Hepatic stellate cell (primary cell): ENCODE measurements at regions not wholly inside any gene's neighbourhood (a gene's known extent, or its start where the extent isn't known, plus 50 kb on each side); places are given as distances from the start of the nearest gene placed in this dataset.

Experiments used
- DNase-seq: peaks from one replicate; pipeline ENCODE4 v3.0.0; 2011; ENCODE audit warnings: low spot score

DNA sequence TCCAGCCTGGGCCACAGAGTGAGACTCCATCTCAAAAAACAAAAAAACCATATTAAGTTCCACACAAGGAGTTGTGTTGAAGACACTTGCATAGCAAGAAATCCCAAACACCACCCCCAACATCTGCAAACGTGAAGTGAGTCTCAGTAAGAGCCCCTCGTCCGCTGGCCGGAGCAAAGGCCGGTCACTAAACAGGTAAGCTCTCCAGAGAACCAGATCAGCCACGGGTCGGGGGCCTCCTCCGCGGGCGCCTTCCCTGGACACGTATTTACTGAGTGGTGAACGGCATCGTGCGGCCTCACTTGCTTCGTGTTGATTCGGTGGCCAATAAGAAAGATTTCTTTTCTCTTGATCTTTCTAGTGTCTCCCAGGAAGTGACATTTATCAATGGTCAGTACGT, 93.6 kb downstream of the MRPL36 start:
- no peak for DNase-seq

DNA sequence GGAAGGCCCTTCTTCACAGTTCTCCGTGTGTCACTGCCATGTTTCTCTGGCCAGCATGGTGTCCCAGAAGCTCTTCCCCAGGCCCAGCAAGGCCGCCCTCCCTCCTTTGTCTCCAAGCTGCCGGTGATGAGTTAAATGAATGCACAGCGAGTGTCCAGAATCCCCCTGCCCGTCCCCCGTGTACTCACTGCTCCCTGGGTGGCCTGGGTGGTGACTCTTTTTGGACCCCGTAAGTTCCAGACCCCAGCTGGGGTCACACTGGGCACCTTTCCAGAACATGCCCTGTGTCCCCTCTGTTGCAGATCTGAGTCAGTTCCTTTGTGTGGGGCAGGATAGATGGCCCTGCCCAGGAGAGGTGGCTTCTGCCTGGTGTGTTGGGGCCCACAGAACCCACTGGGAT, 95.0 kb downstream of the MRPL36 start:
- no peak for DNase-seq

DNA sequence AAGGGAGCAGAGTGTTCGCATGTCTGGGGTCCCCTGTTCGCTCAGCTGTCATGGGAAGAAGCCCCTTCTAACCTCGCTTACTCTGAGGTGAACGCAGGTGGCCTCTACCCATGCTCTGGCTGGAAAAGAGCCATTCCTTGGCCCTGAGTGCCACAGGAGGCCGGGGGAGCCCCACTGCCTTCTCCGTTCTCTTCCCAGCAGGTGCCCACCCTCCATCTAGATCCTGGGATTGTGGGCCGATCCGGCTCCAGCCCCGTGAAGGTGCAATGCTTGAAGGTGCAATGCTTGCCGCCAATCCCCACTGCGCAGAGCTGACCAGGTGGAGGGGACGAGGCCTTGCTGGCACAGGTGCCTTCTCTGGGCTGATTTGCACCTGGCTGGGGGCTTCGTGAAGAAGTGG, 95.4 kb downstream of the MRPL36 start:
- DNase-seq = no peak

DNA sequence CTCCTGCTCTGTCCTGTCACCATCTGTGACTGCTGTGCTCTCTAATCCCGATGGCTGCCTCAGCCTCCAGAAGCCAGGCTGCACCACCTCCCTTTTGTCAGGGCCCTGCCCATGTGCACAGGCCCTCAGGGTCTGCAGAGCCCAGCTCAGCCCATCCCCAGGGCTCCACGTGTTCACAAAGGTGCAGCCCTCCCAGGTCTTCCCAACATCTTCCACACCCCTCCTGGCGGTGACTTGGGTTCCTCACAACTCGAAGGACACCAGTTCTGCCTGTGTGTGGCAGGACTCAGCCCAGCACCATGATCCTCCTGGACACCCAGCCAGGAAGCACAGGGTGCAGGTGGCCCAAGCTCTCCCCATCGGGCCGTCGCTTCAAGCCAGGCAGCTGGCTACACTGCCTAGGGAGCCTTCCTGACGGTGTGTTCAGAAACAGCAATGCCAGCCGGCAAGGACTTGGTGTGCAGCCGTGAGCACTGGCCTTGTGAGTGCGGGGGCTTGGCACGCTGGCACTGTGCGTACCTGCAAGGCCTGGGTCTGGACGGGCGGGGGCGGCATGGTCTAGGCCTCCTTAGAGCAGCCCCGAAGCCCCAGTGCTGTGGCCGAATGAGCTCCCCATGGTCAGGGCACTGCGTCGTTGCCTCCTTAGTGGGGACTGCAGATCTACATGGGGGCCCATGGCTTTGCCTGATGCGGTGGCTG, 96.1 kb downstream of the MRPL36 start:
- DNase-seq = no peak

DNA sequence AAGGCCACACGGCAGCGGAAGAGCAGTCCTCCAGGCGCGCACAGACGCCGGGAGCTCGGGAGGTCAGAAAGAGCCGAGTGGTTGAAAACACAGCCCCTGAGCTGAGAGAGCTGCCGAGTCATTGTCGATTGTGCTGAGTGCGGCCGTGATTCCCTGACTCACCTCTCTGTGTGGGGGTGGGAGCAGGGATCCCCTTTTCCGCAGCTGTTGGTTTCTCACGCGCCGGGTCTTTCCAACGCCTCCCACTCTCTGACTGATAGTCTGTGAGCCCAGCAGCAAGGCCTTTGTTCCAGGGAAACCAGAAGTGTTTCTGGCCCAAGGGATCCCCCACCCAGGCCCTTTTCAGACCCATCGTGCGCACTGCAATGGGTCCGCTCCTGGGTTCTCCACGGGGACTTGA, 97.3 kb downstream of the MRPL36 start:
- no peak for DNase-seq

DNA sequence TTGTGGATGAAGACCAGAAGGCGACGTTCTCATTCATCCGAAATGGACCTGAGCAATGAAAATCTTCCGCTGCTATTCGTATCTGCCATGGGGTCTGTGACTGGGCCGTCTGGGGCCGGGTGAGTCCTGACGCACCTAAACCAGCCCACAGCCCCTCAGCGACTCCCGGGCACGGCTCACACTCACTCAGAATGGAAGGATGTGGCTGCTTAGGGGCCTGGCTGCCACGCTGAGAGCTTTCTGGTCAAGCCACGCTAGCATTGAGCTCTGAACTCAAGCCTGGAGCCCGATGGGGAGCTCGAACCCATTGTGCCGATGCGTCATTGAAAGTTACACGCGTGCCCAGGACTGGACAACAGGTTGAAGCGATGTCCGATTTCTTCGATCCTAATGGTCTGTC, 97.8 kb downstream of the MRPL36 start:
- no peak for DNase-seq

DNA sequence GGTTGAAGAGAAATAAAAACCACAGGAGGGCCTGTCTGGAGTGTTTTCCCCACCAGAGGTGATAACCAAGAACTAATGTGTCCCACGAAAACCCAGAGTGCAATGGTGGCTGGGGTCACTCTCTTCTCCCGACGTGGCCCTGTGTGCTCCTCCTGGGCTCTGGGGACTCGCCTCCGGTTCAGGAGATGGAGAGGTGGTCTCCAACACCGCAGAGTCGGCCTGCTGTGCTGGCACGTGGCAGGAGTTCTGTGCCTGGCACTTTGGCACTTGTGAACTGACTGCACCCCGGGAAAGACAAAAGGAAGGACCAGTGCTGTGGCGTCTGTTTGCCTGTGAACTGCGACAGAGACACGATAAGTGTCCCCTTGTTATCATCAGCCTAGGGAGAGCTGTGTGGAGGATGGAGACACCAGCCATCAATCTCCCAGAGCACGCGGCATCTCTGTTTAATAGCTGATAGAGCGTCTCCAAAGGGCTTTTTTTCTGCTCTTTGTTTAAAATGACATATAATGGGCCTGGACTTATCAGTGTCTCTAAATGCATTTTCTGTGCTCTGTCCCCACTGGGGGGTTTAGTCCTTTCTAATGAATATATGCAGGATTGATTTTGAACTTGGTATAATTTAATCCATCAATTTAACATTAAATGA, 98.3 kb downstream of the MRPL36 start:
- DNase-seq = no peak

DNA sequence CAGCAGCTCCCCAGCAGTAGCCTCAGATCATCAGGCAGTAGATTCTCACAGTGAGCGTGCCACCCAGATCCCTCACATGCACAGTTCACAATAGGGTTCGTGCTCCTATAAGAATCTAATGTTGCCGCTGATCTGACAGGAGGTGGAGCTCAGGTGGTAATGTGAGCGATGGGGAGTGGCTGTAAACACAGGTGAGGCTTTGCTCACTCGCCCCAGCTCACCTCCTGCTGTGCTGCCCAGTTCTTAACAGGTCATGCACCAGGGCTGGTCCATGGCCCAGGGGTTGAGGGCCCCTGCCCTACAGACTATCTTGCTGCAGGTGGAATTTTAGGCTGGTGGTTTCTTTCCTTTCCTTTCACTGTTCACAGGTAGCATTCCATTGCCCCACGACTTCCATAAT, 100.2 kb downstream of the MRPL36 start:
- no peak for DNase-seq

DNA sequence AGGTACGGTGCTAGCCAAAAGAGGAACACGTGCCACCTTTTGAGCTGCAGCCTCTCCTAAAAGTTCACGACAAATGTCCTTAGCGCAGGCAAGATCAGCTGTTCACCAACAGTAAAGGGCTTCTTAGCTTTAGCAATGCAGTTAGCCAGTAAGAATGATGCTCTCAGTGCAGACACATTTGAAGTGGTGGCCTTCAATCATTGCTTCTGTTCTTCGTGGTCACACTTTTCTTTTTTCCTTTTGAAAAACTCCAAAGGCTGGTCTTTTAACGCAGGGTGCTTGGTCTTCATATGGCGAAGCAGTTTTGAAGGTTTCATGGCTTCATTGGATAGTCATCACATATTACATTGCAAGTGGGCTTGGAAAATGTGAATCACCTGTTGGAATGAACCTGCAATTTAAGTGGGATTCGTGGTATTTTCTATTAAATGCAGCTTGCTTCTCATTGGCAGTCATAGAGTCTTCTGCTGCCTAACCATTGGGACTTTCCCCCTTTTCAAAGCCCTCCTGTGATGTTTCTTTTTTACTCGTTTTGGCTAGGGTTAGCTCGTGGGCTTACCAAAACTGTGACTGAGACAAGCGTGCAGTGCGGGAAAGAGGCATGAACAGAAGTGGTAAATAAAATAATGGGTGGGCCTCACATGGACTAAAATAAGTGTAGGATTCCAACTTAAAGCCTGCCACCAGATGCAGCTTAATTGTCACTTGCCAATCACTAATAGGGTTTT, 100.9 kb downstream of the MRPL36 start:
- no peak for DNase-seq

DNA sequence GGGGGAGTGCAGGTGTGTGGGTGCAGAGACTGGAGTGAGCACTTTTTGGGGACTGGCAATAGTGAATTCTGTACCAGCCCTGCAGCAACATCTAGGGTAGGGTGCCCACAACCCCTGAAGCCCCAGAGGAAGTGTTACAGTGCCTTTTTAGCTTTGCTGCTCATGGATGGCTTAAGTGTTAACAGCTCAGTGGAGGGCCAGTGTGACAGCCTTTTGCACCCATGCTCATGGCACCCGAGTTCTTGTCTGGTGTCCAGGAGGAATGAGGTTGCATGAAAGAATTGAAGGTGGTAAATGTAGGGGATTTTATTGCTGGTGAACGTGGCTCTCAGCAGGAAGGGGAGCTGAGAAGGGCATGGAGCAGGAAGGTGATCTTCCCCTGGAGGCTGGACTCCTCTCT, 107.3 kb downstream of the MRPL36 start:
- no peak for DNase-seq

DNA sequence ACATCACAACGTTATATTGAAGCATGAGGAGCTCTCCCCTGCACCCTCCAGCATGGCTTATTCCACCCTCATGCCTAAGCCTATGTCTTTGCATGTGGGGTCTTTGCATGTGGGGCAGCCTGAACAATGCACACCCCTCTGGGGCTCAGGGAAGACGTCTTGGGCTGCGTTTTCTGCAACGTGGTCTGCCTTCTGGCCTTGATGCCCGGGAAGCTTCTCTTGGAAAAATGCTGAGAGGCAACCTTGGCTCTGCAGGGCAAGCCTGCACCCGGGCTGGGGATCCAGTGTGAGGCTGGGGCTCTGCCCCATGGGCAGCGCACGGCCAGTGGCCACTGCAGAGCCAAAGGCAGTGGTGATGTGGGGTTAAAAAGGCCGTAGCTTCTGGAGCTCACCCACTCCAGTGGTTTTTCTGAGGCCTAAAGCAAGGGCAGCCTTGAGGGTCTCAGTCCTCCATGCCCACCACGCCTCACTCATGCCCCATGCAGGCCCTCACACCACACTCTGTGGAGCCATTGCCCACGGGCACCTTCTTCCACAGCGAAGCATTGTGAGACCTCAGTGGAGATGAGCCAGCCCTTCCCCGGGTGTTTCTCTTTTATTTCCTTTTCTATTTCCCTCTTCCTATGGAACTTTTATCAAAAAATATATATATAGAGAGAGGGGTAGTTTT, 112.2 kb downstream of the MRPL36 start:
- DNase-seq = no peak

DNA sequence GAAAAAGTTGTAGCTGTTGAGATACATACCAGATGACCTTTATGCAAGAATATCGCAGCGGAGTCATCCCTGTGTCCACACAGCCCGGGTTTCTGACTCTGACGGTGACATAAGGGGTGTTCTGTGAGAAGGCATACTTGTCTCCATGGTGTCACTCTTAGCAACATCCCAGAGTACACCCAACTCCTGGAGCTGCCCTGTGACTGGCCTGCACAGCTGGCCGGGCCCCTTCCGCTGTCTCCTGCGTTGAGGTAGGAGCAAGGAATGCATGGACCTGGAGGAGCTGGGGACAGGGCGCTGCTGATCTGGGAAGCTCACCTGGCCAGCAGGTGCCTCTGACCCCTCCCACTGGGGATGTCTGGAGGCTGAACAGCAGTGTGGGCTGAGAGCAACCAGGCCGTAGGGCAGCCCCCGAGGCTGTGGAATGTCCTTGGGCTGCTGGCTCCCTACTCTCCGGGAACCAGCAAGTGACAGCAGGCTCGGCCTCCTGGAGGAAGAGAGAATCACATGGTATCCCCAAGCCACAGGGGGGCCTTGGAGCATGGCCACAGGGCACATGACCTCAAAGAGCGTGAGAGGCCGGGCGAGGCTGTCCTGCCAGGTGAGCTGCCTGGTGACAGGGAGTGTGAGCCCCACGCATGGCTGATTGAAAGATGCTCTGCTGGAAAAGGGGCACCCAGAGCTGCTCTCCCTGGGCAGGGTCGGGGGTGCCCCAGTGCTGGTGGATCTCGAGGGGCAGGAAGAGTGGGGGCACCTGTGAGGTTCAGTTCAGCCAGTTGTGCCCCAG, 113.4 kb downstream of the MRPL36 start:
- DNase-seq = no peak

DNA sequence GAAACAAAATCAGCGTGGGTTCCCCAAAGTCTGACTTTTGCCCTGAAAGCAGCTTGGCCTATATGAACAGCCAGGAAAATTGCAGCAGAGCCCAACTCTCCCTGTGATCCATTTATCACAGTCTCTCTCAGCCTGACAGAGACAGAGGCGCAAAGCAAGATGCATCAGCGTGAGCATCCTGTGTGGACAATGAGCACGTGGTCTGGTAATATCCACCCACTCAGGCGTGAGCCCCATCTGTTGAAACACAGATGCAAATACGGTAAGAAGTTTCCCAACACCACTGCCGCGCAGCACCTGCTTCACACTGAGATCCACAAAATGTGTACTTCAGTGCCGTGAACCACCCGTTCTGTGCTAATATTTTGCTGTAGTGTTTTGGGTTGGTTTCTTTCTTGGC, 114.6 kb downstream of the MRPL36 start:
- DNase-seq = no peak

DNA sequence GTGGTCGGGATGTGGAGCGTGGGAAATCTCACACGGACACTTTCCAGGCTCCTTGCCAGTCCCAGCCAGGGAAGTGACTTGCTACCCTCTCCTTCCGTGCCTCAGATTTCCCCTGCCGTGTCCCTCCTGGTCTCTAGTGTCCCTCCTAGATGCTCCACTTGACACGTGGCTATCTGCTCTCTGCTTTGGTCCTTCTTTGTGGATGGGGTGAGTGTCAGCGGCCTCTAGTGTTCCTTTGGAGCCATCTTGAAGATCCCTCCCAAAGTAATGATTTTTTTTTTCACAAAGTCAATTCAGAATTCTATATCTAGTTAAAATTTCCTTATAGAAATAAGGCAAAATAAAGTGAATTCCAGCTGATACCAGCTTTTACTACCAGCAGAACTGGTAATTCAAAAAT, 117.7 kb downstream of the MRPL36 start:
- no peak for DNase-seq

DNA sequence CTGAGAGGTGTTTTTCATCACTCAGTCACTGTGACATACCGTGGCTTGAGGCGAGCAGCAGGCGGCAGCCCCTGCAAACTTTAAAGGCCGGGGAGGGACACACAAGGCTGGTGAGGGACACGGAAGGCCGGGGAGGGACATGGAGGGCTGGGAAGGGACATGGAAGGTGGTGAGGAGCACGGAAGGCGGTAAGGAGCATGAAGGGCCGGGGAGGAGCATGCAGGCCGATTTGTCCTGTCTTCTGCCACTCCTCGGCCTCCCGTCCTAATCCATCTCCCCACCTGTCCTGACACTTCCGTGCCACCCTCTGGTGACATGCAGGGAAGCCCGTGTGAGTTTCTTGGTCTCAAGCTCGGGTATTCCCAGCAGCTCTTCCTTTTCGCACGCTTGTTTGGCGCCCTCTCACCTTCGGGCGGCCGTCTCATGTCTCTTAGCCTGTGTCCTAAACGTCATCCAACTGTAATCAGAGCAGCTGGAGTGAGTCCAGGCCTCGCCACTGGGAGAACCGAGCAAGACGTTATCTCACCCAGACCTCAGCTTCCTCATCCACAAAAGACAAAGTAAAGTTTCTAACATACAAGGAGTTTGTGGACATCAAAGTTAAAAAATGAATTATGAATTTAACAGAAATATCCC, 126.5 kb downstream of the MRPL36 start:
- DNase-seq = no peak

DNA sequence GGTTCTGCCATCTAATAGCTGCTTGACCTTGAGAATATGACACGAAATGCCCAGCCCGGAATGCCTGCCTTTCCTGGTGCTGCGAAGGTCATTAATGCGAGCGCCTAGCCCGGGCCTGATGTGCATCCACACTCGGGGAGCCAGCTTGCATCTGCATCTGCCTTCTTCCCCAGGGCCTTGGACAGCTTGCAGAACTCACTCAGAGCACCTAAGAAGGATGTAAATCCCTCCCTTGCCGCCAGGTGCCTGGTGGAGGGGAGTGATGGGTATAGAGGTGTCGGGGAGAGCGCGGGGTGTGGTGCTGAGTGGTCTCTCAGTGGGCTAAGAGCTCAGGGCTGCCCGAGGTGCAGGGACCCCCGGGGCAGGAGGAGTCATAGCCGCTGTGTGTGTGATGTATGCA, 127.2 kb downstream of the MRPL36 start:
- DNase-seq = no peak

DNA sequence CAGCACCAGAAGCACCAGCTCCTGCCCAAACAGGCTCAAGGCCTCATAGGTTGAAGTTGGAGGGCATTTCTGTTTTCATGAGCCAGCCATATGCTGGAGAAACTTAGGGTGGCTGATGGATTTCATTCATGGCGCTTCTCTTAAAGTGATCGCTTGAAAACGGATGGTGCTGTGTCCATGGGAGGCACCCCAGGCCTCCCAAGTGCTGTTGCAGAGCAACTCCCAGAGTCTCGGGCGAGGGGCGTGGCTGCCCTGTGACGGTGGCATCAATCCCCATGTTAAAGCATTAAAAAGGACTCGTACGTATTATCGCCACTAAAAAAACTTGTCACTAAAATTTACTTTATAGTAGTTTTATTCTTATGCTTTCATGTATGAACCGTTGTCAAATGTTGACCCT, 128.3 kb downstream of the MRPL36 start:
- DNase-seq = no peak

DNA sequence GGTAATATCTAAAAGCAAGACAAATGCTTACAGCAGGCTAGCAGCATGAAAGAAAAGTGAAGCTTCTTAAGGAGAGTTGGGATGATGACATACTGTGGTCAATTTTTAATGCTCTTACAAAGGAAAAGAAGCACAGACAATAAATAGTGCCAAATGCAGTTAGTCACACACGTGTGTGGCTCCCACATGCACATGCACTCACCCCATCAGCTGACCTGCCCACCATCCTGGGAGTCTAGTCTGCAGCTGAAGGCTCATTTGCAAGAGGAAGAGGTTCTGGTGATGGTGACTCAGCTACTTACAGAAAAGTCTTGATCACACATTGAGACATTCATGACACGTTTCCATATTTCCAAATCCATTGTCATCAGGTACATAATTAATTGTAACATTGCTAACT, 129.3 kb downstream of the MRPL36 start:
- no peak for DNase-seq

DNA sequence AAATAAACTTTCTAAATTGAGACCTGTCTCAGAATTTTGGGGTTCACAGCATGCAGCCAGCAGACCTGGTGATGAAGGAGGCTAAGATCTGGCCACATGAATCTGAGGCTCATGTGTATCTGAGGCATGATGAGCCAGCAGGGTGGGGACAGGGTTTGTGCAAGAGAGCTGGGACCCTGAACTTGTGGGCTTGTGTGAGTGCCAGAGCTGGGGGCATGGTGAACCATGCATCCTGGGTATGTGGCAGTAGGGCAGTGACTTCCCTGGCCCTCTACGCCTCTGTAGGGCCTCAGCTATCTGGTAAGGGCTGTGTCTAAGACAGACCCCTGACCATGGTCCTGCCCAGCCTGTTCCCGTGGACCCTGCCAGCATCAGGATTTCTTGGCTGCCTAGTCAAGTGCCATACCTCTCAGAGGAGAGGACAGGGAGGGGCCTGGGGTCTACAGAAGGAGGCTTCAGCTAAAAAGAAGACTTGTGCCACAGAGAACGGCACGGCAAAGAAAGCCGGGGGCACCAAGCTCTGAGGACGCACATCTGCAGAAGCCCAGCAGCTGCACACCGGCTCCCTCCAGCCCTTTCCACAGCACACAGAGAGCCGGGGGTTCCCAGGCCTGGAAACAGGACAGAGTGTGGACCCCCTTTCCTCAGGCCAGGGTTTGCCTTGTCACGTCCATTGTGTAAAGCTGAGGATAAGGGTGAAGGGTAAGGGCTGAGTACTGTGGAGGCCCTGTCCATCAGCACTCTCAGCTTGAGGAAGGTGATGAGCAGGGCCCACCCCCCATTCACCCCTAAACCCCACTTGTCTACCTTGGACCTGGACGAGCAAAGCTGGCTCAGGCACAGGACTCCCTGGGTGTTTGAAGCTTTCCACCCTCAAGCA, 130.1 kb downstream of the MRPL36 start:
- no peak for DNase-seq

DNA sequence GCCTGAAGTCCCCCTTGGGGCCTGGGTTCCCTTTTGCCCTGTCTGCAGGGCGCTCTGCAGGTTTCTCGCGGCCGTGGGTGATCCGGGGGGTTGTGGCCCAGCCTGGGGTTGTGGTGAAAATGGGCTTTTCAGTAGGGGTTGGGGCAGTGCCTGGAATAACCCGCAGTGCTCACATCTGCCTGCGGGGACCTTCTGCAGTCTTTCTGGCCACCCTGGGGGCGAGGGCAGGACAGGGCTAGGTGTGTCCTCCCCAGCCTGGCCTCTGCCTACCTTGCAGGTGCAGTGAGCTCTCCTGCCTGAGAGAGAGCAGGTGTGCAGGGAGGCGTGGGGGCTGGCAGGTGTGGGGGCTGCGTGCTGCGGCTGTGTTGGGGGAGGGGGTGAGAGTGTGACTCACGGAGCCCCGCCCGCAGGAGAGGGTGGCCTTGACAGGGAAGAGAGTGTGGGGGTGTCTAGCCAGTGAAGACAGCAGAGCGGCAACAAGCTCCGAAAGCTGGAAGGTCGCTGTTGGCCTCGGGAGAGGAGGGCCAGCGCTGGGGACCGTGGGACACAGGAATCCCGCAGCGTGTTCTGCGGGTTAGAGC, 131.4 kb downstream of the MRPL36 start:
- DNase-seq = no peak
